Epithelial cell of proximal tubule (primary cell): ENCODE measurements at regions not wholly inside any gene's neighbourhood (a gene's known extent, or its start where the extent isn't known, plus 50 kb on each side); places are given as distances from the start of the nearest gene placed in this dataset.

ENCODE experiments used
- DNase-seq: peaks from one replicate; pipeline ENCODE4 v3.0.0-alpha.2; 2011; ENCODE audit warnings: low read depth
- H3K4me3 ChIP-seq: 2 replicates; pipeline ENCODE4 v1.5.1; 2011; ENCODE audit warnings: low read depth, mild to moderate bottlenecking, low read length
- TF ChIP-seq, protein P1 (sequence below): conservative IDR thresholded peaks from 2 replicates; pipeline ENCODE4 v1.5.1; 2012; ENCODE audit warnings: low read depth, mild to moderate bottlenecking, low read length

DNA sequence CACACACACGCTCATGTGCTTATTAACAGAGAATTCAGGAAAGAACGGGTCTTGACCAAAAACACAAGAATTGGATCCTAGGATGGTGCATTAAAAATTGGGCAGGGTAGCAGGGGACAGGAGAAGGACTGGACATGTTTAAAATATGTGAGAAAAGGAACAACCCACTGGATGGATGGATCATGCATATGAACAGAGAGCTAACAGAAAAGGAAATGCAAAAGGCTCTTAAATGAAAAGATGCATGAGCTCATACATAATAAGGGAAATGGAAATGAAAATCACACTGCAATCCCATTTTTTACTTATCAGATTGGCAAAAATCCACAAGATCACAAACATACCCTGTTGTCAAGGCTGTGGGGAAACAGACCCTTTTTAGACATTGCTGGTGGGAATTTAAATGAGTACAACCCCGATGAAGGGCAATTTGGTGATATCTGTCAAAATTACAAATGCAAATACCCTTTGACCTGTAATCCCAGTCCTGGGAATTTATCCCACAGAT is 440.6 kb upstream of the SLC14A2 start:
- H3K4me3 ChIP-seq, result no peak overlapping the region
- DNase-seq, result no peak
- TF ChIP-seq, protein P1, sequence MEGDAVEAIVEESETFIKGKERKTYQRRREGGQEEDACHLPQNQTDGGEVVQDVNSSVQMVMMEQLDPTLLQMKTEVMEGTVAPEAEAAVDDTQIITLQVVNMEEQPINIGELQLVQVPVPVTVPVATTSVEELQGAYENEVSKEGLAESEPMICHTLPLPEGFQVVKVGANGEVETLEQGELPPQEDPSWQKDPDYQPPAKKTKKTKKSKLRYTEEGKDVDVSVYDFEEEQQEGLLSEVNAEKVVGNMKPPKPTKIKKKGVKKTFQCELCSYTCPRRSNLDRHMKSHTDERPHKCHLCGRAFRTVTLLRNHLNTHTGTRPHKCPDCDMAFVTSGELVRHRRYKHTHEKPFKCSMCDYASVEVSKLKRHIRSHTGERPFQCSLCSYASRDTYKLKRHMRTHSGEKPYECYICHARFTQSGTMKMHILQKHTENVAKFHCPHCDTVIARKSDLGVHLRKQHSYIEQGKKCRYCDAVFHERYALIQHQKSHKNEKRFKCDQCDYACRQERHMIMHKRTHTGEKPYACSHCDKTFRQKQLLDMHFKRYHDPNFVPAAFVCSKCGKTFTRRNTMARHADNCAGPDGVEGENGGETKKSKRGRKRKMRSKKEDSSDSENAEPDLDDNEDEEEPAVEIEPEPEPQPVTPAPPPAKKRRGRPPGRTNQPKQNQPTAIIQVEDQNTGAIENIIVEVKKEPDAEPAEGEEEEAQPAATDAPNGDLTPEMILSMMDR, result no peak

DNA sequence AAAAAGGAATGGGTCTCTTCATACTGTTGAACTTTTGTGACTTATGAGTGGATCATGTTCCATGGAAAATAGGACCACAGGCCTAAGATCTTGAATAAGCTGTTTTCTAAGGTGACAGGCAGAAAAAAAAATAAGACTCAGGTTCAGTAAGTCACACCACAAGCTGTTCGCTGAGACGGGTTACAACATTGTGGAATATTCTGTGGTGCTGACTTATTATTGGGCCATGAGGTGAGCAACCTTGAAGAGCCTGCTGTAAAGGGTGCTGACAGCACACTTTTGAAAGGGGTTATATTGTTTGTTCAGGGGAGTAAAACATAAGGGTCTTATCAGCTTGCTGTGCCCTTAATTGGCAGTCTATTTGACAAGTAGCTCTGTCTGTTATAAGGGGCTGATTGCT is 439.8 kb upstream of the SLC14A2 start:
- H3K4me3 ChIP-seq, result no peak overlapping the region
- no peak for DNase-seq
- TF ChIP-seq, protein P1, result no peak

DNA sequence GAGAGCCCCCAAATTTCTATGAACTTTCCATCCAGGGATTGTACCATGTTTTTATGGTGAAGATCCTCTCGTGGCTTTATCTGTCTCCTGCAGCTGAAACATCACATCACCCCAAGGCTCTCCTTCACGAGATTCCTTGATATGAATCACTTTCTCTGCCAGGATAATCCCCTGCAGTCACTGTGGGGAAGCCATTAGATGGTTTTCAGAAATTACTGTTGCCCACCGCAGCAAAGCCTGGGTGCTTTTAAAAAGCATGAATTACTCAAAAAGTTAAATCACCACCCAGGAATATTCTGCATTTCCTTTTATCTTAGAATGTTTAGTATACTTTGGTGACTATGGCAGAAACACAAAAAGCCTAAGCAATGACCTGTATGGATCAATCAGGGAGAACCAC is 428.4 kb upstream of the SLC14A2 start:
- H3K4me3 ChIP-seq, result no peak overlapping the region
- TF ChIP-seq, protein P1, result no peak
- no peak for DNase-seq

DNA sequence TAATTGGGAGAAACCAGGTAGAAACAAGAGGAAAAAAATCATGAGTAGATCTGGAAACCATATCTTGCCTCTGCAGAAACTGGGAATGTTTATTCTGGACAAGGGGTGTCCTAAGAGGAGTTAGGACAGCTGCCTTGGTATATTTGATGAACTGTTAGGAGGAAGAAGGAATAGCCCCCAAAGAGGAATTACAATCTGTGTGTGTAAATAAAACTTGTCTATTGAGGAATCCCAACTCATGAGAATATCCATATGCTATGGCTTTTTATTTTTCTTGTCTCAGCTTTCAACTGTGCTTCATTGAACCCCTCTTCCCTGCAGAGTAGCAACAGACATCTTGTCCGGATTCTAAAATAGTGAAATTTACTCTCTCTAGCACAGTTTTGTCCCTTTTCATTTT is 423.5 kb upstream of the SLC14A2 start:
- H3K4me3 ChIP-seq, result no peak overlapping the region
- TF ChIP-seq, protein P1, result no peak
- DNase-seq, result no peak

DNA sequence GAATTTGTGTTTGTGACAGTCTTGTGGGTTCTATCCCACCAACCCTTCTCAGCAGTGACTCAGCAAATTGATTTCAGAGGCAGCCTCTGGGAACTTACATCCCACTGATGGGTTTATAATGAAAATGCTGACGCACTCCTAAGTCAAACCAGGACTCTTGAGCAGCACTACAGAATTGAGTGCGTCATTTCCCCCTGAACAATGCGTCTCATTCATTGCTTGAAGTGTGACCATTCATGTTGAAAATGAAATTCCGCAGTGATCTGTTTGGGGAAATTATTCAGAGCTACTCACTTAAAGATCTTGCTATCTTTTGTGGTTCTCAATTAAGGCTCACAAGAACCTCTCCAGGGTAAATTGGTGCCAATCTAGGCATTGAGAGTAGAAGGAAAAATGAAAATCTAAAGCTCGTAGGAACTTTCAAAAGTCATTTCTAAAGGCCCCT is 417.7 kb upstream of the SLC14A2 start:
- DNase-seq, result no peak
- H3K4me3 ChIP-seq, result no peak overlapping the region
- TF ChIP-seq, protein P1, result no peak

DNA sequence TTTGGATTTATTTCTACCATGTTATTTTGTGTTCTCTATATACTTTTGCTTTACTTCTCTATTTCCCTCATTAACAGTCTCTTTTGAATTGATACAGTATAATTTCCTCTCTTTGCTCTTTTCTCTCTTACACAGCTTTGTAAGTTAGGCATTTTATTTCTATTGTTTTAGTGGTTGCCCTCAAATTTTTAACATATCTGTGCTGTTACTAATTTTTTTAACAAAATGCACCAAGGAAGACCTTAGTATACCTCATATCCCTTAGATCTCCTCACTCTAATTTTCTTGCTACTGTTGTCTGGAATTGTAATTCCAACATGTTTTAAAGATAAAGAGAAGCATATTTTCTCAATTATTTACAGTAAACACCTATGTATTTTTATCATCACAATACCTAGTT is 416.8 kb upstream of the SLC14A2 start:
- no peak for DNase-seq
- H3K4me3 ChIP-seq, result no peak overlapping the region
- TF ChIP-seq, protein P1, result no peak

DNA sequence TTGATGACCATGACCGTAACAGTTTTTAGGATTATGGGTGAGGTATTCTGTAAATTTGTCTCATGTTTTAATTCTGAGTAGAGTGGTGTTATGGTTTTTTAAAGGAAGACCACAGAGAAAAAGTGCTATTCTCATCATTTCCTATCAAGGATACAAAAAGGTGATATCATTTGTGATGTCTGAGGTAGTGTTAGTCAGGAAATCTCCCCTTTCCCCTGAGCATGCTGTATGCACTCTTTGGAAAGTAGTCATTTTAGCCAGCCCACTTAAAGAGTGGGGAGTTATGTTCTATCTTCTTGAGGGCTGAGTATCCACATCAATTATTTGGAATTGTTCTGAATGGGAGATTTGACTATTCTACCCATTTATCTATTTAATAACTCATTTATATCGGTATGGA is 414.2 kb upstream of the SLC14A2 start:
- H3K4me3 ChIP-seq, result no peak overlapping the region
- TF ChIP-seq, protein P1, result no peak
- no peak for DNase-seq
